Hematopoietic multipotent progenitor cell treated with erythropoietin and hydrocortisone succinate and interleukin-3 and kit ligand, for 8 days (in vitro differentiated cells): ENCODE measurements at regions not wholly inside any gene's neighbourhood (a gene's known extent, or its start where the extent isn't known, plus 50 kb on each side); places are given as distances from the start of the nearest gene placed in this dataset.

ENCODE experiments used
- DNase-seq: peaks from one replicate; pipeline ENCODE4 v3.0.0-alpha.2; 2015

- no peak for DNase-seq
These were observed 386.6 kb upstream of the THBS1 start for GRCh38 chr15:39194106-39194830.

- DNase-seq: no peak
These were observed 384.9 kb upstream of the THBS1 start for GRCh38 chr15:39195961-39196486.

GRCh38 chr15:39198044-39199000 is 382.6 kb upstream of the THBS1 start:
- DNase-seq: no peak

- DNase-seq: no peak
These were observed 381.8 kb upstream of the THBS1 start for GRCh38 chr15:39199076-39199475.

GRCh38 chr15:39200586-39200985 is 380.3 kb upstream of the THBS1 start:
- no peak for DNase-seq

GRCh38 chr15:39202641-39203040 is 378.2 kb upstream of the THBS1 start:
- DNase-seq: no peak

GRCh38 chr15:39204031-39204430 is 376.8 kb upstream of the THBS1 start:
- no peak for DNase-seq

GRCh38 chr15:39205081-39205480 is 375.8 kb upstream of the THBS1 start:
- DNase-seq: no peak

GRCh38 chr15:39205506-39206371 is 375.1 kb upstream of the THBS1 start:
- DNase-seq: no peak

- DNase-seq: no peak
These were observed 373.3 kb upstream of the THBS1 start for GRCh38 chr15:39207532-39208115.

GRCh38 chr15:39208187-39208586 is 372.7 kb upstream of the THBS1 start:
- no peak for DNase-seq

GRCh38 chr15:39209548-39210211 is 371.2 kb upstream of the THBS1 start:
- no peak for DNase-seq

GRCh38 chr15:39211108-39211979 is 369.5 kb upstream of the THBS1 start:
- no peak for DNase-seq

- no peak for DNase-seq
These were observed 367.5 kb upstream of the THBS1 start for GRCh38 chr15:39213385-39213840.

- no peak for DNase-seq
These were observed 365.9 kb upstream of the THBS1 start for GRCh38 chr15:39215015-39215414.

GRCh38 chr15:39216816-39217215 is 364.1 kb upstream of the THBS1 start:
- DNase-seq: no peak

- no peak for DNase-seq
These were observed 361.3 kb upstream of the THBS1 start for GRCh38 chr15:39219608-39220007.

- no peak for DNase-seq
These were observed 354.5 kb upstream of the THBS1 start for GRCh38 chr15:39226169-39226937.

GRCh38 chr15:39227001-39227400 is 353.9 kb upstream of the THBS1 start:
- DNase-seq: no peak

GRCh38 chr15:39228889-39229288 is 352.0 kb upstream of the THBS1 start:
- no peak for DNase-seq
